Activated CD8-positive, alpha-beta memory T cell treated with anti-CD3 and anti-CD28 coated beads, Interleukin-2, amount 50 U/mL, for 24 hours (primary cell): ENCODE measurements at regions not wholly inside any gene's neighbourhood (a gene's known extent, or its start where the extent isn't known, plus 50 kb on each side); places are given as distances from the start of the nearest gene placed in this dataset.
"Not testable (repeated sequence)": the region's sequence is repeated elsewhere in the genome, so short reads cannot be mapped to it uniquely, and the experiment has no call there.

Source experiments
- DNase-seq: peaks from one replicate; pipeline ENCODE4 v3.0.0-alpha.2; 2020; ENCODE audit errors: extremely low read depth

DNA sequence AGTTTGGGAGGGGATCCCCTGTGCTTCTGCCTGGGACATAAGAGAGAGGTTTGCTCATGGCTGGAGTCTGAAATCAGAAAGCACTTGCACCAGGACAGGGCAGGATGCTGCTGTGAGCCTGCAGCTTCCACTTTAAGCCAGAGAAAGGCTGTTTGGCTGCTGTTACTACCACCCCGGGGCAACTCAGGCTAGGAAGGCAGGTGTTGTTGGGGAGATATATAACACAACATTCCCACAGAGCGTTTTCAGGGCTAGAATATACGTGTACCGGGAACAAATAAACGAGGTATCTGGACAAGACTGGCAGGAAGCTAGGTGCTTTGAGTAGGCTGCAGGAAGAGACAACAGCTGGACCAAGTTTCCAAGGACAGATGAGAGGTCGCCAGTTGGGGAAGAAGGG is 313.3 kb upstream of the CCL2 start:
- DNase-seq: no peak

DNA sequence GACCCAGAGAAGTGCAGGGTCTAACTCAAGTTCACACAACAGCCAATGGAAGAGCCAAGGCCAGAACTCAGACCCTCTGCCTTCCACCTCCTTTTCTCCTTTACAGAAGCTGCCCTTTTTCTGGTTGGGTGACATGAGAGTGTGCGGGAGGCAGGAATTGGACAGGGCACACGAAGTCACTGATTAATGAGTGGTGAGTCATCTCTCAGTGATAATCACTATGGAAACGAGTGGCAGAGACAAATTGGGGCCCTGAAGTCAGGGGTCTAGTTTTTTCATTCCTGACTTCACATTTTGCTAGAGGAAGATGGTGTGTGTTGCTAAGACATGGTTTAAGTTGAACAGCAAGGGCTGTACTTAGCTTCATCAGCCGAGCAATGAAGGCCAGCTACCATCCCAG is 312.7 kb upstream of the CCL2 start:
- no peak for DNase-seq

DNA sequence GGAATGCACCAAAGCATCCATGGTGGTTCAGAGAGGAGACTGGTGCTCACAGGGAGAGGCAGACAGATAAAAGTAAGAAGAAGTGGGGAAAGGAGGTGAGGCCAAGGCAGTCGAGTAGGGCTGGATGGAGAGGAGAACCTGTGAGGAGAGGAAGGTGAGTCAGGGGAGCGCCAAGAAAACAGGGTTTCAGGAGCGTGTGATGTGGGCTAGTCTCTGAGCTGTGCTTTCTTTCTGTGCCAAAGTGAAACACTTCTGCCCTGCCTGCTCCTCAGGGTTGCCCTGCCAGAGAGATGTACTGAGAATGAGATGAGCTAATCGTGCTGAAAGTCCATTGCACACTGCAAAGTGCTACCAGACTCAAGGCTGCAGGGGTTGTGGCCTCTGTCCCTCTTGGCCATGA is 310.7 kb upstream of the CCL2 start:
- DNase-seq: no peak

DNA sequence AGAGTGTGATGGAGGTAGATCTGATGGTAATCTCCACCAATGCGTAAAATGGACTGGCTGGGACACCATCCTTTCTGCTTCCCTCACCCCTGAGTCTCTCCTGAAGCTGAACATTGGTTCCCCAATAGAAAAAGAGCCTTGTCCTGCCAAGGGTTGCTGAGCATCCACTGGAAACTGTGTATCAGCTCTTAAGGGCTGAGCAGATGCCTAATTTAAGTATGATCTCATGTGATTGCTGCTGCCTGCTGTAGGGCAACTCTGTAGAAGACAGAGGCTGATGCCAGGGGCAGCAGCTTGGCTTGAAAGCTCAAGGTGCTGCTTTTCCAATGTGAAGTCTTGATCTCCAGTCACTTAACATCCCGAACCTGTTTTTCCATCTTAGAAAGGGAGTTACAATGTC is 310.3 kb upstream of the CCL2 start:
- DNase-seq: no peak

DNA sequence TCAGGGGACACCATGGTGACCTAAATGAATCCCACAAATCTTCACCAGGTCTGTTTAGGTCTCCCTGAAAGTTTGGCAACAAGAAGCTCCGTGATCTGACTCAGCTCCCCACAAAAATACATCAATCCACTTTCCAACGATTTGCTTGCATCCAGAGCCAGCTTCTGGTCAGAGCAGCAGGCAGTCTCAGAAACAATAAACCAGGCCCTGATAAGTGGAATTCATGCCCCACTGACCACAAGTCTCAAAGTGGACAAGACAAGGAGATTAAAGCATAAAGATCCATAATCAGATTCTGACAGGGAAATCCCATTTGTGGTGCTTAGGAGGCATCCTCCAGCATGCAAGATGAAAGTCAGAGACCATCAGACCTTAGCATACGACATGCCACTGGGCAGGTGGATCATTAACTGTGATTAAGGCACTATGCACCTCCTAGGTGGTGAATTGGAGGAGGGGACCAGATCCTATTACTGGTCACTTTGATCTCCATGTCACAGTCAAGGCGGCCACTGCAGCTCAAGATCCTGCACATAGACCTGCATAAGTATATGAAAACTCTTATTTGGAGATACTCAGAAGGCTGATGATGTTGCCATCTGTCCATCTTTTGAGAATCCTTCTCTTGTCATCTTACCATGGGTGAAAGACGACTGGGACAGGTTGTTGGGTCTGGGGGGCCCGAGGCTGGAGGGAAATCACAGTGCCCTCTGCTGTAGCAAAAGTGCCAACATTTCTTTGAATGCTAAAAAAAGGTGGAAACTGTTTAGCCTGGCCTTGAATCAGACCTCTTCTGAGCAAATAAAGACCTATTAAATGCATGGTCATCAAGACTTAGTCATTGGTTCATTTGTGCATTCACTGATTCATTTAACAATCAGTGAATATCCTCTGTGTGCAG is 309.2 kb upstream of the CCL2 start:
- no peak for DNase-seq

DNA sequence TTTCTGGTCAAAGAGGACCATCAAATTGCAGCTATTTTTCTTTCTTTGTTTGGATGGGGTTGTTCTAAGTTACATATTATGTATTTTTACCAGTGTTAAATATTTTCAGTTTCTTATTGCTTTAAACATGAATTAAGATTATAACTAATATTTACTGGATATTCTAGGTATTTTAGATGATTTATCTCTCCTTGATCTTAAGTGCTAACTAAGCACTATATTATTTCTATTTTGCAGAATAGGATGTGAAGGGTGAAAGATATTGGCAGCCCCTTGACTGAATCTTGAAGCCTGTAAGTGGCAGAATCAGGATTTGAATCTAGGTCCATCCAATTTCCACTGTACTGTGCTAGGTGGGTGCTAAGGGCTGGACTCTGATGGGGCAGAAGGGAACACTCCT is 307.3 kb upstream of the CCL2 start:
- DNase-seq: no peak

DNA sequence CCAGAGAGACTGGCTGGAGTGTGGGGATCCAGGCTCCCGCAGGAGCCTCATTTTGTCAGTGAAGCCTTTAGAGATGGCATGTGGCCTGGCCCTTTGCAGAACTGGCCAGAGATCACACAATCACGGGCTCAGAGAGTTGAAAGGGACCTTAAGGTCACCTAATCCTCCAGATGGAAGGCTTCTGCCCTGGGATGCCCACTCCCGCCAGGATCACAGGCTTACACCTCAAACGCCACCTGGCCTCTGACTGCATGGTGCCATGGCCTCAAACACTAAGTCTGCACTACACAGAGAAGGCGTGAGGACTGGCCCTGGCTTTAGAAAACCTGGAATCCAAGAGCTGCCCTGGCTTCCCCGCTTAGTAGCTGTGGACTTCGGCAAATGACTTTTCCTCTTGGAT is 306.8 kb upstream of the CCL2 start:
- no peak for DNase-seq

DNA sequence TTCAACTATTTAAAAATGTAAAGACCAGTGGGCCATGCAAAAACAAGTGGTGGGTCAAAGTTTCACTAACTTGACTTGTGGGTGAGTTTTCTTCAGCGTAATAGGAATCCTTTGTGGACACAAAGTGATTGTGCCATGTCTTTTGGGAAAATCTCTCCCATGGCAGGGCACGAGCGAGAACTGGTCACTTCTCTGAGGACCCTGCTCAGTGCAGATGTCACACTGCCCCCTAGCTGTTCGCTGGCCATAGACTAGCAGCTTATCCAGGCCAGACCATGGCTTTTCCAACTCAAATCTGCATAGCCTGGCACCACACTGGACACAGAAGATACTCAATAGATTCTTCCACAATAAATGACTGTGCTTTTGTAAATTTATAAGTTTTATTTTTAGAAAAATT is 306.0 kb upstream of the CCL2 start:
- DNase-seq: no peak

DNA sequence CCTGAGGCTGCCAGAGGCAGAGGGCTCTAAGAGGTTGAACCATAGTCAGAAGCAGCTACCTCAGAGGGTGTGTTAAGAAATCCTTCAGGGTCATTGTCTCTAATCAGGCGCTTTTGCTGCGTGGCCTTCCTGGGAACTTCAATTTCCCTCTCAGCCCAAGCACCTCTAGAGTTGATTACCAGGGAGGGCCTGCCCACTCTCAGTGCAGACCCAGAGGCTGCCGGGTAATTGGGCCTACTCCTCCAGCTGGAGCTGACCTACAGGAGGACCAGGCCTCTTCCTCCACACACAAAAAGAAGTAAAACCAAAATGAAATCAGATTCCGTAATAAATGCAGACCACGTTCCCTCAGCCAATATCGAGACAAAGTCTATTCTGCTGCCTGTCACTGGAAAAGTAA is 305.0 kb upstream of the CCL2 start:
- no peak for DNase-seq

DNA sequence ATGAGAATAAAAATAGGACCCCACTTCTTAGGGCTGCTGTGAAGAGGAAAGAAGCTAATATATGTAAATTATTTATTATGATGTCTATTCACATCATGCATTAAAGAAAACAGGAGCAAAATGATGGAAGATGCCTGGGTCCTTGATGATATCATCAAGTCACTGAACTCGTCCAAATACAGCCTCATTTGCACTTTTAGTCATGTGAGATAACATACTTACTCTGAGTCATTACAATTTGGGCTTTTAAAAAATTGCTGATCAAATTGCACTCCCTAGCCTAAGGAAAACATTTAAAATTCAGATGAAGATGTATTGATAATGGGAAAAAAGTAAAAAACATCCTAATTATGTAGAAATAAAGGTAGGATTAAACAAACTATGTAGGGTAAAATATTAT is 302.7 kb upstream of the CCL2 start:
- no peak for DNase-seq

DNA sequence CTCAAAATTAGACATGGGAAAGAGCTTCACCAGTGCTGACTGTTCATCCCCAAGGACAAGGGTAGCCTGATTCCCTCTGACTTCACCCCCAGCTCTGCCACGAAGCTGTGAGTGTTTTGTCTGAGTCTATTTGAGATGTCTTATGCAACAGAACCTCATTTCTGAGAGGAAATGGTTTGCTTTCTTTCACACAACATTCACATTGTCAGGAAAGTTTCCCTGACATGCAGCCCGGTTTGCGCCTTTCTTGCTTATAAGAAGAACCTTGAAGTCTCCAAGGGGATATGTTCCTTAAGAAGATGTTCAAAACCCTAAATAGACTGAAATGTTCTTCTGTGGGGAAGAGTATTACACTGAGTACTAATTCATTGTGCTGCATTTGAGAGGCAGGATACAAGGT is 300.5 kb upstream of the CCL2 start:
- no peak for DNase-seq

DNA sequence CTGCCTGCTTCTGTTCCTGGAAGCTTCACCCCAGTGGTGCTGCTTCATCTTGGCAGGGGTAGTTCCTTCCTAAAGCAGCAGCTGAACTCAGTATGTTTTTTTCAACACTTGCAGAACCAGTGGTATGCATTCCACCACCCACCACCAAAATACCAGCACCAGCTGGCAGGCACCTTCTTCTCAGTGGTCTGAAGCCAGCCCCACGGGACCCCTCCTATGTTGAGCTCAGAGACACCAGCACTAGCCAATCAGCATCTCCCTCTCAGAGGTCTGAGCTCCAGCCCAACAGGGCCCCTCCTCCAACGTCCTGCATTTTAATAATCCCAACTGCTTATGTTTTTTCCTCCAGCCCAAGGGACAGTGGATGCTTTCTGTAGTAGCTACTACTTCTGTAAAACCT is 299.6 kb upstream of the CCL2 start:
- DNase-seq: no peak

DNA sequence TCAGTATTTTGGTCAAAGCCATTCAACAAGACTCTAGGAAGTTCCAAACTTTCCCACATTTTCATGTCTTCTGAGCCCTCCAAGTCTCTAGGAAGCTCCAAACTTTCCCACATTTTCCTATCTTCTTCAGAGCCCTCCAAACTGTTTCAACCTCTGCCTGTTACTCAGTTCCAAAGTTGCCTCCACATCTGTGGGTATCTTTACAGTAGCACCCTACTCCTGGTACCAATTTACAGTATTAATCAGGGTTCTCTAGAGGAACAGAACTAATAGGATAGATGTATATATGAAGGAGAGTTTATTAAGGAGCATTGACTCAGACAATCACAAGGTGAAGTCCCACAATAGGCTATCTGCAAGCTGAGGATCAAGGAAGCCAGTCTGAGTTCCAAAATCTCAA is 296.0 kb upstream of the CCL2 start:
- not testable (repeated sequence) for DNase-seq

DNA sequence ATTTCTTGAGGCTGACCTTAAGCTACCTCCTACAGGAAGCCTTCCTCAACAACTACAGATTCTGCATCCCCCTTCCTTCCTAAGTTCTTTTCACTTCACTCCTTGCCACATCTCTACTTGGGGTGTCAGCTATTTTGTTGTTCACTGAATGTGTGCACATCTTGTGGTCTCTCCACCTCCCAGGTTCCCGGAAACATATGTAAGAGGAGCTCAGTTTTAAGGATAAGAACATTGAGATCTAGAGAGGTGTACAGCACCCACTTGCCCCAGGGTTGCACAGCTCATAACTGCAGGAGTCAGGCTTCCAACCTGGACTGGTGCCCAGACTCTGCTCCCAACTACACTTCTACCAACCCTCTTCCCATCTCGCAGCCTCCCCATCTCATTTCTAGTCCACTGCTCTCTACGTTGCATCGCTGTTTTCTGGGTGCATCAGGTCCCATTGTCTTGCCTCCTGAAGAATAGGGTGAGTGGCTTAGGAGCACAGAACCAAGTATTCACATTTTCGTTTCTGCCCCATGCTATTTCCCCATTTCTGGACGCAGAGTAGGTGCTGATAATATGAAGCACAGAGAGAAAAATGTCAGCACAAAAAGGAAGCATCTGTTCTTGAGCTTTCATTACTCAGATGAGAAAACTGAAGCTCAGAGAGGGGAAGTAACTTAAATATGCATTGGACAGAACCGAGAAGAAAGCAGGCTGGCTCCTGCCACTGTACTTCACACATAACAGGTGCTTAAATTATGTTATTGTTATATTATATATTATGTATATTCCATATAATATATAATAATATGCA is 292.0 kb upstream of the CCL2 start:
- no peak for DNase-seq

DNA sequence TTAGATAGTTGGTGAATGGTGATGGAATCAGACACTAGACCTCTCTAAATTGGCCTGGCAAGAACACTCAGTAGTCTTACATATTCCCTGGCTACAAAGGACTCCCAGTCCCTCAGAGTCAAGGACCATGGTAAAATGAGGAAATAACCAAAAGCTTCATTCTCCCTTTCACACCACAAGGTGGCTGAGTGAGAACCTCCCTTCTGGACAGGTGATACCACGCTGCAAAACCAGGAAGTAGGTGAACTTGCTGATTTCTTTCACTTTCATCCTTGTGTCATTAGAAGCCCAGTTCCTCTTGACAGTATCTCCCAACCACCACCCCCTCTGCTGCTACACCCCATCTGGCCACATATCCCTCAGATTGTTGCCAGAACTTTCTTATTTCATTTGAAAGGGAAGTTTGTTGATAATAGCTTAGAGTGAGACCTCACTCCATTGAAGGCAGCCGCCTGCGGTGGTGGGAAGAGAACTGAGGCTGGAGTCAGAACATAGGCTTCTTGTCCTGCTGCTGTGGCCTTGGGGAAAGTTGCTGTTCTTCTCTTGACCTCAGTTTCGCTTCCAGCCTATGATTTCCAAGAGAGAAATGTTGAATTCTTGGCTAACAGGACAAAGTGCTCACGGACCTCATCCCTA is 290.6 kb upstream of the CCL2 start:
- DNase-seq: no peak

DNA sequence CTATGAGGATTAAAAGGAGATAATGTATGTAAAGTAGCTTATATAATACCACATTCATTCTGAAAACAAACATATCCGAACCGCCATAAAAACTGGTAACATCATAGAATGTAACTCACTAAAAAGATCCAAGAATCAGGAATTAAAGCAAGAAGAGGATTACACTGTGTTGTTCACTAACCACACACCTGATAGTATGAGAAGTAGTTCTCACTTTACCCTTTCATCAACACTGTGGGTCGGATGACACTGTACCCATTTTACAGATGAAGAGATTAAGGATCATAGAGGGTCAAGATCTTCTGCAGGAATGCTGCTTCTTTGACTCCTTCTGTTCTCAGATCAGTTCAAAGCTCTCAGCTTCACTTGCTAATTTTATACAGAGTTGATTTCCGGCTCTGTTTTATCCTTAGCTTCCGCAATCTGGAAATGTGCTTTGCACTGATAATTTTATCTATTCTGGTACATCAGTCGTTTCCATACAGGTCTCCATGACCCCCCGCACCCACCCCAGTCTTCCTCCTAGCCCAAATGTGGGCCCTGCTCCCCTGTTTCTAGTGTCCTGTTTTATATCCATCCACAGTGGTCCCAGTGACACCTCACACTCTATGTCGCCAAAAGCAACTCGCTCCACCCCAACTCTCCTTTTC is 288.6 kb upstream of the CCL2 start:
- no peak for DNase-seq

DNA sequence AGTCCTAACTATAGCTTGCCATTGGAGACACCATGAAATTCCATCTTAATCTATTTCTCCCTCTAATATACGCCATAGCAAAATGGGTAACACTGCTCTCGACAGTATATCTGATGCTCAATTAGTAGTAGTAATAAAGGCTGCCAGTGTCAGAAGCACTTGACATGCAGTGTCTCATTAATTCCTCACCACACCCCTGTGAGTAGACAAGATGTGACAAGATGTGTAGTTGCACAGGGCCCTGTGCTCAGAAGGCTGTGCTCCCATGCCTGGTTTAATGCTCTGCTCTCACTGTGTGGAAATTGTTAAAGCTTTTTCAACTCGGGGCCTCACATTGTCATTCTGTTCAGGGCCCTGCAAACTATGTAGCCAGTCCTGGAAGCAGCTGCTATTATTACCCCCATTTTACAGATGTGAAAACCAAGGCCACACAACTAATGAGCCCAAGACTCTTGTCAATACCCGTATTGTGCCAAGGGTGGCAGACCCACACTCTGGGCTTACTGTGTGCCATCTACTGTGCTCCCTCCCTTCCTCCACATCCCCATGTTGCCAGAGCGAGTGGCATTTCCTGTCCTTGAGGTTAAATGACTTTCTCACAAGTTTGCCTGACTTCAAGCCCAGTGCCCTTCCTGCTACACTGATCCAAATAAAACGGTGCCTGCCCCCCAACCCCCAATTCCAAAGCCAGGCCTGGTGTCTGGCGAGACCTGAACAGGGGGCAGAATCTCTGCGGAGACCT is 287.3 kb upstream of the CCL2 start:
- no peak for DNase-seq

DNA sequence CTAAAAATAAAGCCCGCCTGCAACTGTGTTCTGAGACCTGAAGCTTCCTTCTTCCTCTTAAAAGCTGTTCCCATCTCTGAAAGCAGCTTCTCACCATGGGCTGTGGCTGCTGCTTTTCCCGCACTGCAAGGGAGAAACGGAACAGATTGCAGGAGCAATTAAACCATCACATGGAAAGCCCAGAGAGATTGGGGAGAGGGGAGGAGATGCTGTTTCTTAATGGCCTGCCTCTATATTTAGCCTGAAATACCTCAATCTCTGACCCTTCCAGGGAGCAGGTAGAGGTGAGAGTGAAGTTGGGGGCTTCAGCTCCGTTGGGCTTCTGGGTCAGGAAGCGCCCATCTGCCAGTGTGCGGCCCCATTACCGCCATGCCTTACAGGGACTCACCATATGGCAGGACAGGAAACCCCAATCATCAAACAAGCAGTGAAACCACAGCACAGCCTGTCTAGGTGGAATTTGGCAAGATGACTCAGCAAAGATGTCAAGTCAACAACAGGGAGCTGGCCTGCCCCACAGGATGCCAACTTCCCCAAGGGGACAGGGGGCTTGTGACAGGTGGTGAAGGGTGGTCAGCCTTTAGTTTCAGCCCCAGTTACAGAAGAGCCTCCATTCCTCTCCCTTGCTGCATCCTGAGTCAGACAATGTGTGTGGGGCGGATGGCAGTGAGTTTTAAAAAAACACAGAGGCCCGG is 286.6 kb upstream of the CCL2 start:
- DNase-seq: no peak

DNA sequence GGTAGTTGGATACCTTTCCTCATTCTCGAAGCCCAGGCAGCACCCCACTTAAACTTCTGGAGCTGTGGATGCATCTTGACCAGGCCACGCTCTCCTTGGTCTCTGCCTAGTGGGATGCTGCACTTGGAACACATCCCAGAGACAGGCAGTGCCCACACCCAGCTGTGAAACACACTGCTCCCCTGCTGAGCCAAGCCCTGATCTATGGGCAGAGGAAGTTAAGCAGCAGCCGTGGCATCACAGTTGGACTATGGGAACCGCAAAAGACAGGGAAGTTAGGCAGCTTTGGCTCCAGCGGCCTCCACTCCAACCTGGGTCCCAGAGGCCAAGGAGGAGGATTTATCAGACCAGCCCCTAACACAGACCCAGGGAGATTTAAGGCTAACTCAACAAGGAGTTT is 284.8 kb upstream of the CCL2 start:
- DNase-seq: no peak

DNA sequence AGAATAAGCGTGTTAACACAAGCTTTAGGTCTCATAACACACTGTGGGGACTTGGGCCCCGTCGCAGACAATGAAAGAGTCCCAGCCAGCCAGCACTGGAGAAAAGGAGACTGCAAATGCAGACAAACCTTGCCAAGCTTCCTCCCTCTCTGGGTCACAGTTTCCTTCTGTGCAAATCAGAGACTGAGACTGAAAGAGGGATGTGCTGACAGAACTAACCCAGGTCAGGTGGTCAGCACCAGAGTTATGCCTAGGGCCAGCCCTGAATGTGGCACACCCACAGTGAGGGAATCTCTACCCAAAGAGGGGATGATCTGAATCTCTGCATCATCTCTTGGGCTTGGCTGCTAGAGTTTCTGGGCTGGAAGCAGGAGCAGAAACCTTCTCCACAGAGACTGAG is 282.3 kb upstream of the CCL2 start:
- DNase-seq: no peak

DNA sequence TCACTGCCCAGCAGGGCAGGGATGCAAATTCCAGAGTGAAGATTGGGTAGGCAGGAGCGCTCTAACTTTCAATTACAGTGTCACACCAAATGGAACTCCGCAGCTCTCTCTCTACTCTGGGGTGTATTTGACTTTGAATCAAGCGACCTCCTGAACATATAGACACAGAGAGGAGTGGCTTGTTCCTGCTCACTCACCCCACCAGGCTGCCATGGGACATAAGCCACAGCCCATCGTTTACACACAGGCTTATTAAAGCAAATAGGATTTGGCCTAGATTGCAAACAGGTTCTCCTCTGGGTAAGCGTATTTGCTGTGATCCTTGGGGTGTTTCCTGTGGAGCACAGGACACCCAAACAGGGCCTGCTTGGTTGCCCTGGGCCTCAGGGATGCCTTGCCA is 281.6 kb upstream of the CCL2 start:
- no peak for DNase-seq
